H1 (cell line): ENCODE measurements at regions not wholly inside any gene's neighbourhood (a gene's known extent, or its start where the extent isn't known, plus 50 kb on each side); places are given as distances from the start of the nearest gene placed in this dataset.

Source experiments
- CTCF ChIA-PET: fragments of 300-600 bp; sonication (Branson Sonifier 250); formaldehyde crosslinking; loops from one replicate; lab custom pipeline; 2021; ENCODE audit not compliant: partially characterized antibody; lab: Charles Lee
- POLR2A ChIA-PET: fragments of 300-600 bp; sonication (Branson Sonifier 250); formaldehyde crosslinking; loops from one replicate; lab custom pipeline; 2021; ENCODE audit warnings: inconsistent platforms; ENCODE audit not compliant: partially characterized antibody; lab: Charles Lee
- DNase-seq, 2 experiments: peaks; one replicate each; pipeline versions ENCODE4 v3.0.0 to v3.0.0-alpha.2; 2010 to 2022; ENCODE audit warnings: low spot score in 2 of 2, low read depth in 1 of 2, mixed read lengths in 1 of 2
- FAIRE-seq: peaks from 2 replicates; lab custom pipeline; 2011; peaks lifted over from hg19 to GRCh38; lab: Jason Lieb, UNC
- H2AFZ ChIP-seq: 2 replicates; pipeline ENCODE4 v1.8.1; 2012; ENCODE audit warnings: low read length, inconsistent platforms
- H2AK5ac ChIP-seq: 2 replicates; pipeline ENCODE4 v1.6.1; 2013; ENCODE audit warnings: low read depth, low read length
- H2BK120ac ChIP-seq: replicated peaks from 2 replicates; pipeline ENCODE3; 2013; ENCODE audit warnings: low read depth, low read length, inconsistent platforms
- H2BK12ac ChIP-seq: 2 replicates; pipeline ENCODE4 v1.6.1; 2013; ENCODE audit warnings: low read depth, low read length
- H2BK15ac ChIP-seq: 2 replicates; pipeline ENCODE4 v1.6.1; 2013; ENCODE audit warnings: low read length
- H2BK20ac ChIP-seq: 2 replicates; pipeline ENCODE4 v1.6.1; 2013; ENCODE audit warnings: low read length
- H2BK5ac ChIP-seq: 2 replicates; pipeline ENCODE4 v1.6.1; 2013; ENCODE audit warnings: low read depth, low read length
- H3K14ac ChIP-seq: 2 replicates; pipeline ENCODE4 v1.6.1; 2013; ENCODE audit warnings: inconsistent platforms; ENCODE audit not compliant: insufficient read length
- H3K18ac ChIP-seq: 2 replicates; pipeline ENCODE4 v1.6.1; 2013; ENCODE audit warnings: low read length; ENCODE audit errors: extremely low read depth
- H3K23ac ChIP-seq: 2 replicates; pipeline ENCODE4 v1.6.1; 2013; ENCODE audit warnings: inconsistent platforms; ENCODE audit not compliant: insufficient read length
- H3K23me2 ChIP-seq: 2 replicates; pipeline ENCODE4 v1.6.1; 2013; ENCODE audit warnings: low read depth, low read length
- H3K27ac ChIP-seq: 2 replicates; pipeline ENCODE4 v1.6.1; 2011; ENCODE audit warnings: low read depth, low read length, inconsistent platforms
- H3K27me3 ChIP-seq, 4 experiments: replicated peaks in 1 of 4; 1 replicate in 1 of 4; 2 replicates in 3 of 4; pipeline versions ENCODE4 v1.6.1 to v1.8.1; 2011 to 2013; ENCODE audit warnings: low read length in 3 of 4, mild to moderate bottlenecking in 3 of 4, inconsistent platforms in 2 of 4, mixed read lengths in 2 of 4, moderate library complexity in 1 of 4; ENCODE audit not compliant: control insufficient read depth in 3 of 4, insufficient read depth in 3 of 4; ENCODE audit errors: extremely low read depth in 1 of 4
- H3K36me3 ChIP-seq, 4 experiments: 2 replicates each; pipeline versions ENCODE4 v1.6.1 to v1.8.1; 2011 to 2013; ENCODE audit warnings: mild to moderate bottlenecking in 4 of 4, low read length in 3 of 4, moderate library complexity in 2 of 4, control low read depth in 1 of 4, inconsistent platforms in 1 of 4; ENCODE audit not compliant: insufficient read depth in 4 of 4, control insufficient read depth in 2 of 4
- H3K4ac ChIP-seq: replicated peaks from 2 replicates; pipeline ENCODE3; 2013; ENCODE audit warnings: low read length, low read depth, mixed read lengths, inconsistent platforms; ENCODE audit not compliant: insufficient read length
- H3K4me1 ChIP-seq, 4 experiments: replicated peaks in 1 of 4; 1 replicate in 1 of 4; 2 replicates in 3 of 4; pipeline versions ENCODE4 v1.6.1 to v1.8.1; 2011 to 2013; ENCODE audit warnings: low read length in 3 of 4, inconsistent platforms in 2 of 4, mixed read lengths in 1 of 4; ENCODE audit not compliant: insufficient read depth in 4 of 4, control insufficient read depth in 3 of 4
- H3K4me2 ChIP-seq, 2 experiments: 2 replicates each; pipeline versions ENCODE4 v1.6.1 to v1.8.1; 2011 to 2013; ENCODE audit warnings: low read depth in 2 of 2, low read length in 2 of 2, control low read depth in 1 of 2, inconsistent platforms in 1 of 2, mild to moderate bottlenecking in 1 of 2; ENCODE audit not compliant: insufficient read depth in 1 of 2
- H3K4me3 ChIP-seq, 4 experiments: fragments of 200-600, 300-600 bp in 1 of 4; sonication (generic), shearing (Covaris generic), sonication (Bioruptor Twin) in 1 of 4; 2 replicates each; pipeline versions ENCODE4 v1.5.1 to v1.8.1; 2011 to 2016; ENCODE audit warnings: low read length in 4 of 4, low read depth in 3 of 4, control low read depth in 2 of 4, inconsistent platforms in 2 of 4, mild to moderate bottlenecking in 2 of 4, mixed read lengths in 1 of 4, moderate library complexity in 1 of 4; ENCODE audit not compliant: insufficient read depth in 2 of 4; ENCODE audit errors: extremely low read depth in 1 of 4
- H3K56ac ChIP-seq: replicated peaks from 2 replicates; pipeline ENCODE3; 2013; ENCODE audit warnings: low read depth, mild to moderate bottlenecking, mixed read lengths, low read length, inconsistent platforms; ENCODE audit not compliant: insufficient read length
- H3K79me1 ChIP-seq: 2 replicates; pipeline ENCODE4 v1.6.1; 2013; ENCODE audit warnings: low read depth, low read length, control low read depth
- H3K79me2 ChIP-seq, 2 experiments: 2 replicates each; pipeline versions ENCODE4 v1.6.1 to v1.8.1; 2012 to 2013; ENCODE audit warnings: low read length in 2 of 2, mild to moderate bottlenecking in 2 of 2, inconsistent platforms in 1 of 2; ENCODE audit not compliant: insufficient read depth in 2 of 2, control insufficient read depth in 1 of 2
- H3K9ac ChIP-seq, 4 experiments: replicated peaks in 1 of 4; 1 replicate in 1 of 4; 2 replicates in 3 of 4; pipeline versions ENCODE4 v1.6.1 to v1.8.1; 2011 to 2013; ENCODE audit warnings: low read depth in 3 of 4, low read length in 3 of 4, control low read depth in 2 of 4, mild to moderate bottlenecking in 2 of 4, moderate library complexity in 2 of 4, inconsistent platforms in 1 of 4; ENCODE audit errors: extremely low read depth in 1 of 4
- H3K9me3 ChIP-seq, 2 experiments: 2 replicates each; pipeline versions ENCODE4 v1.6.1 to v1.8.1; 2012 to 2013; ENCODE audit warnings: mild to moderate bottlenecking in 2 of 2, moderate library complexity in 2 of 2, control low read depth in 1 of 2, inconsistent platforms in 1 of 2, low read depth in 1 of 2, low read length in 1 of 2, mixed read lengths in 1 of 2; ENCODE audit not compliant: insufficient read depth in 2 of 2
- H4K20me1 ChIP-seq, 2 experiments: replicated peaks in 1 of 2; 2 replicates each; pipeline versions ENCODE3 to v1.8.1; 2011 to 2013; ENCODE audit warnings: inconsistent platforms in 2 of 2, low read length in 2 of 2, mild to moderate bottlenecking in 1 of 2; ENCODE audit not compliant: insufficient read depth in 2 of 2, control insufficient read depth in 1 of 2
- H4K5ac ChIP-seq: 2 replicates; pipeline ENCODE4 v1.6.1; 2013; ENCODE audit warnings: low read length, low read depth, mixed read lengths, inconsistent platforms; ENCODE audit not compliant: insufficient read length
- H4K8ac ChIP-seq: 2 replicates; pipeline ENCODE4 v1.8.0; 2013; ENCODE audit warnings: mild to moderate bottlenecking, moderate library complexity, low read length, inconsistent platforms; ENCODE audit not compliant: insufficient read depth; ENCODE audit errors: extremely low read depth
- H4K91ac ChIP-seq: replicated peaks from 2 replicates; pipeline ENCODE3; 2013; ENCODE audit warnings: low read length, mixed read lengths, inconsistent platforms; ENCODE audit not compliant: insufficient read length
- BACH1 ChIP-seq: IDR thresholded peaks from 2 replicates; pipeline ENCODE4 v1.6.1; 2012; ENCODE audit warnings: low read length, improper control_type of control experiment
- CEBPB ChIP-seq: IDR thresholded peaks from 2 replicates; pipeline ENCODE4 v1.6.1; 2012; ENCODE audit warnings: low read depth, low read length
- CREB1 ChIP-seq: IDR thresholded peaks from 2 replicates; pipeline ENCODE4 v1.6.1; 2012; ENCODE audit warnings: inconsistent platforms
- EZH2 ChIP-seq: fragments of 200-600 bp; sonication (generic); IDR thresholded peaks from 2 replicates; pipeline ENCODE4 v1.7.1; 2012; ENCODE audit warnings: low read depth, mild to moderate bottlenecking, moderate library complexity, low read length, inconsistent platforms; ENCODE audit not compliant: severe bottlenecking
- FOSL1 ChIP-seq: IDR thresholded peaks from 2 replicates; pipeline ENCODE4 v1.6.1; 2011; ENCODE audit warnings: mild to moderate bottlenecking, low read depth, low read length, moderate library complexity; ENCODE audit not compliant: insufficient read depth
- KDM1A ChIP-seq: fragments of 200-600, 300-600 bp; sonication (generic); IDR thresholded peaks from 2 replicates; pipeline ENCODE4 v1.7.1; 2016; ENCODE audit warnings: mild to moderate bottlenecking, low read length, borderline replicate concordance
- KDM5A ChIP-seq: fragments of 200-600 bp; IDR thresholded peaks from 2 replicates; pipeline ENCODE4 v1.7.1; 2012; ENCODE audit warnings: mild to moderate bottlenecking, low read length, inconsistent platforms, mixed read lengths
- POU5F1 ChIP-seq: IDR thresholded peaks from 2 replicates; pipeline ENCODE4 v1.6.1; 2011; ENCODE audit warnings: low read depth, mild to moderate bottlenecking, low read length, moderate library complexity
- RXRA ChIP-seq: IDR thresholded peaks from 2 replicates; pipeline ENCODE4 v1.6.1; 2011; ENCODE audit warnings: low read depth, mild to moderate bottlenecking, low read length, moderate library complexity; ENCODE audit not compliant: insufficient read depth
- SAP30 ChIP-seq: fragments of 300-600 bp; sonication (generic); IDR thresholded peaks from 2 replicates; pipeline ENCODE4 v1.7.1; 2012; ENCODE audit warnings: low read length, moderate library complexity, mild to moderate bottlenecking, inconsistent platforms; ENCODE audit not compliant: insufficient read depth, insufficient replicate concordance
- SIX5 ChIP-seq: IDR thresholded peaks from 2 replicates; pipeline ENCODE4 v1.6.1; 2011; ENCODE audit warnings: mild to moderate bottlenecking, low read depth, low read length
- SP4 ChIP-seq: IDR thresholded peaks from 2 replicates; pipeline ENCODE4 v1.6.1; 2012; ENCODE audit warnings: low read length, inconsistent platforms
- SUZ12 ChIP-seq: fragments of 200-600 bp; sonication (generic); IDR thresholded peaks from 2 replicates; pipeline ENCODE4 v1.6.1; 2012; ENCODE audit warnings: mild to moderate bottlenecking, inconsistent platforms, low read length, moderate library complexity, mixed read lengths
- TBP ChIP-seq: IDR thresholded peaks from 2 replicates; pipeline ENCODE4 v1.6.1; 2011; ENCODE audit warnings: low read depth, low read length, improper control_type of control experiment

DNA sequence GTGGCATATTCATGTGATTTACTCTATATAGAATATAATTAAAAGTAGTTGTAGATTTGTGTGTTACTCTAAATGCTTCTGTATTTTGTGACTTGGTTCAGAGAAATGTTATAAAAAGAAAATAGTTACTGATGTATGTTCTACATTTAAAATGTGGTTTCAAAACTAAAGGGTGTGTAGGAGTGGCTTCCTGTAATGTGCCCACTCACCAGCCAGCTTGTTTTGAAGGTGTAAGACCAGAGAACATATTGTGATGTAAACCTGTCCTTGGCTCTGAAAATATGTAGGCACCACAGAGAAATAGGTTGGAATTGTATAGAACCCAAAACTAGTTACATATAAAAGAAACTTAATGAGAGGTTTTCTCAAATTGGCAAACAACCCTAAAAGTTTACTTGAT is 51.2 kb upstream of the ARRDC3 start:
- Histone ChIP-seq H3K79me1 (no peaks in the 10 kb centered on the region), H4K20me1 (no peaks in the 10 kb centered on the region), H3K23me2 (no peaks in the 10 kb centered on the region), H3K4me1 (peaks cover 0 to 3% (median 1%) of the 10 kb centered on the region in 4 experiments; a peak in 3 of 7 replicates), H2BK5ac (no peak overlapping the region), H3K27ac (no peak overlapping the region), H4K5ac (no peak overlapping the region), H3K4me3 (no peak overlapping the region), H3K36me3 (no peaks in the 10 kb centered on the region), H2BK15ac (no peak overlapping the region), H2BK20ac (no peak overlapping the region), H3K23ac (no peak overlapping the region), H4K91ac (no peak overlapping the region), H3K4me2 (no peak overlapping the region), H3K4ac (no peak overlapping the region), H3K9ac (no peak overlapping the region), H3K9me3 (no peaks in the 10 kb centered on the region), H3K79me2 (no peaks in the 10 kb centered on the region), H3K27me3 (no peaks in the 10 kb centered on the region), H4K8ac (no peak overlapping the region), H2BK120ac (no peak overlapping the region), H3K18ac (no peak overlapping the region), H2AK5ac (no peak overlapping the region), H3K56ac (no peak overlapping the region), H2AFZ (no peak overlapping the region), H3K14ac (no peak overlapping the region), H2BK12ac (no peak overlapping the region)
- CTCF ChIA-PET, result interaction anchor here (0.5 to 8.0 kb wide), 4 partner anchors 14 to 307 kb away, joined by 3 to 52 read pairs (median 7); no protein-coding TSS in a partner anchor
- DNase-seq (no peak), FAIRE-seq (no peak)
- POLR2A ChIA-PET, result no interaction called here
- no peak for TF ChIP-seq BACH1
- TF ChIP-seq CREB1, result no peak
- no peak for TF ChIP-seq SUZ12
- no peak for TF ChIP-seq TBP
- TF ChIP-seq FOSL1, result no peak
- no peak for TF ChIP-seq RXRA
- TF ChIP-seq SP4, result no peak
- TF ChIP-seq POU5F1, result no peak
- TF ChIP-seq SAP30, result no peak
- TF ChIP-seq KDM1A, result no peak
- no peak for TF ChIP-seq SIX5
- TF ChIP-seq KDM5A, result no peak
- TF ChIP-seq EZH2, result no peak
- TF ChIP-seq CEBPB, result no peak
